ENCODE measurements at regions not wholly inside any gene's neighbourhood (a gene's known extent, or its start where the extent isn't known, plus 50 kb on each side); places are given as distances from the start of the nearest gene placed in this dataset.
"Not testable (repeated sequence)": the region's sequence is repeated elsewhere in the genome, so short reads cannot be mapped to it uniquely, and the experiment has no call there.

GRCh38 chr2:61726456-61727209, 127.2 kb downstream of the FAM161A start:
- ChIA-PET CTCF (interaction anchor here (1.0 to 1.6 kb wide), 3 partner anchors 14 to 301 kb away, joined by 3 to 4 read pairs (median 4); no protein-coding TSS in a partner anchor), POLR2A (no interaction called here)
- DNase-seq (ENCODE audit: extremely low spot score) = no peak
- TF ChIP-seq, protein P1, sequence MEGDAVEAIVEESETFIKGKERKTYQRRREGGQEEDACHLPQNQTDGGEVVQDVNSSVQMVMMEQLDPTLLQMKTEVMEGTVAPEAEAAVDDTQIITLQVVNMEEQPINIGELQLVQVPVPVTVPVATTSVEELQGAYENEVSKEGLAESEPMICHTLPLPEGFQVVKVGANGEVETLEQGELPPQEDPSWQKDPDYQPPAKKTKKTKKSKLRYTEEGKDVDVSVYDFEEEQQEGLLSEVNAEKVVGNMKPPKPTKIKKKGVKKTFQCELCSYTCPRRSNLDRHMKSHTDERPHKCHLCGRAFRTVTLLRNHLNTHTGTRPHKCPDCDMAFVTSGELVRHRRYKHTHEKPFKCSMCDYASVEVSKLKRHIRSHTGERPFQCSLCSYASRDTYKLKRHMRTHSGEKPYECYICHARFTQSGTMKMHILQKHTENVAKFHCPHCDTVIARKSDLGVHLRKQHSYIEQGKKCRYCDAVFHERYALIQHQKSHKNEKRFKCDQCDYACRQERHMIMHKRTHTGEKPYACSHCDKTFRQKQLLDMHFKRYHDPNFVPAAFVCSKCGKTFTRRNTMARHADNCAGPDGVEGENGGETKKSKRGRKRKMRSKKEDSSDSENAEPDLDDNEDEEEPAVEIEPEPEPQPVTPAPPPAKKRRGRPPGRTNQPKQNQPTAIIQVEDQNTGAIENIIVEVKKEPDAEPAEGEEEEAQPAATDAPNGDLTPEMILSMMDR (IDR thresholded peaks at IDR 0.05; ENCODE audit: control extremely low read depth, extremely low read depth, low read depth, missing control alignments) = no peak

DNA sequence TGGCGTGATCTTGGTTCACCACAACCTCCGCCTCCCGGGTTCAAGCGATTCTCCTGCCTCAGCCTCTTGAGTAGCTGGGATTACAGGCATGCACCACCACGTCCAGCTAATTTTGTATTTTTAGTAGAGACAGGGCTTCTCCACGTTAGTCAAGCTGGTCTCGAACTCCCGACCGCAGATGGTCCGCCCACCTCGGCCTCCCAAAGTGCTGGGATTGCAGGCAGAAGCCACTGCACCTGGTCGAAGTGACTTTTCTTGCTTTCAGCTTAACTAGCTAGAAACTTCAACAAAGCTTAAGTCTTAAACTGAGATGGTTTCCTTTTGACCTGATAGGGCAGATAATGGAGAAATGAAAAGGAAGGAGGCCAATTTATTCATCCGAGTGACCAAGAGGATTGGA, 130.5 kb downstream of the FAM161A start:
- DNase-seq (ENCODE audit: extremely low spot score); POLR2A ChIA-PET: not testable (repeated sequence)
- CTCF ChIA-PET = interaction anchor here (1.0 to 2.2 kb wide), 4 partner anchors 10 to 52 kb away, joined by 3 to 12 read pairs (median 6); no protein-coding TSS in a partner anchor

- CTCF ChIA-PET = interaction anchor here (1.7 to 2.2 kb wide), 2 partner anchors 9 to 11 kb away, joined by 9 to 12 read pairs; no protein-coding TSS in a partner anchor
- DNase-seq (ENCODE audit: extremely low spot score) = no peak
- POLR2A ChIA-PET = no interaction called here
- TF ChIP-seq, protein P1 (IDR thresholded peaks at IDR 0.05; ENCODE audit: control extremely low read depth, extremely low read depth, low read depth, missing control alignments) = no peak
Observed at GRCh38 chr2:61722800-61723199, 131.1 kb downstream of the FAM161A start.

DNA sequence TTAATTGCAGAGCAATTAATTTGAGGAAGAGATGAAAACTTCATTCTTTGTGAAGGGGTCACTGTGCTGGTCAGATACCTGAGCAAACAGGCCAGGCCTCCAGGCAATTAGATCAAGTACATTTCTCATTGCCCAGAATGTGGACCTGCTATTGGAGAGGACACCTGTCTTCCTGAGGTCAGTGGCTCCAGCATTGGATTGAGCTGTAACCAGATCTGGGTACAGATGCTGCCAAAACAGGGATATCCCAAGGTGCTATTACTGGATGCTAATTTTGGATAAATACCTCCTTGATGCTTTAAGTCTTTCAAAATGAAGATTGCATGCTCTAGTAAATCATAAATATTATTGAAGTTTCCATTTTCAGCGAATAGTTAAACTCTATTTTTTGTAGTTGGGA, 131.5 kb downstream of the FAM161A start:
- DNase-seq (ENCODE audit: extremely low spot score) = no peak
- POLR2A ChIA-PET = no interaction called here

GRCh38 chr2:61721382-61721781, 132.5 kb downstream of the FAM161A start:
- DNase-seq (ENCODE audit: extremely low spot score) = no peak
- TF ChIP-seq, protein P1 (IDR thresholded peaks at IDR 0.05; ENCODE audit: control extremely low read depth, extremely low read depth, low read depth, missing control alignments) = no peak
- ChIA-PET POLR2A (no interaction called here), CTCF (interaction anchor here (1.1 to 2.0 kb wide), 3 partner anchors 10 to 19 kb away, joined by 3 to 6 read pairs (median 3); no protein-coding TSS in a partner anchor)

More for the DNA sequence above, 131.5 kb downstream of the FAM161A start:
- CTCF ChIA-PET = interaction anchor here (1.7 to 2.2 kb wide), 4 partner anchors 8 to 20 kb away, joined by 3 to 12 read pairs (median 8); no protein-coding TSS in a partner anchor
- TF ChIP-seq, protein P1 (IDR thresholded peaks at IDR 0.05; ENCODE audit: control extremely low read depth, extremely low read depth, low read depth, missing control alignments) = no peak

- POLR2A ChIA-PET = no interaction called here
- no peak for DNase-seq (ENCODE audit: extremely low spot score)
- TF ChIP-seq, protein P1 (IDR thresholded peaks at IDR 0.05; ENCODE audit: control extremely low read depth, extremely low read depth, low read depth, missing control alignments) = no peak
- CTCF ChIA-PET = interaction anchor here (1.1 to 2.0 kb wide), 3 partner anchors 11 to 18 kb away, joined by 3 to 6 read pairs (median 3); no protein-coding TSS in a partner anchor
Observed at GRCh38 chr2:61720911-61721310, 132.9 kb downstream of the FAM161A start.

GRCh38 chr2:61718965-61719364, 134.9 kb downstream of the FAM161A start:
- ChIA-PET POLR2A (no interaction called here), CTCF (interaction anchor here (0.9 to 1.5 kb wide), 3 partner anchors 19 to 293 kb away, joined by 3 to 4 read pairs (median 3); no protein-coding TSS in a partner anchor)
- TF ChIP-seq, protein P1 (IDR thresholded peaks at IDR 0.05; ENCODE audit: control extremely low read depth, extremely low read depth, low read depth, missing control alignments) = no peak
- no peak for DNase-seq (ENCODE audit: extremely low spot score)
